ENCODE measurements at regions not wholly inside any gene's neighbourhood (a gene's known extent, or its start where the extent isn't known, plus 50 kb on each side); places are given as distances from the start of the nearest gene placed in this dataset.

GRCh38 chr14:66022526-66022925 is 463.6 kb upstream of the CCDC196 start:
- TF ChIP-seq CTCF (IDR thresholded peaks at IDR 0.05 in 2 of 3, conservative IDR thresholded peaks at IDR 0.05 in 1 of 3; ENCODE audit: control insufficient read depth in 2 of 3, extremely low read depth in 1 of 3, insufficient read depth in 1 of 3, low read depth in 3 of 3, low read length in 3 of 3): no peak
- TF ChIP-seq POLR2A (IDR thresholded peaks at IDR 0.05; ENCODE audit: low read depth, low read length): no peak
- no peak for TF ChIP-seq EP300 (IDR thresholded peaks at IDR 0.05; ENCODE audit: borderline replicate concordance in 1 of 2, control insufficient read depth in 1 of 2, low read depth in 2 of 2, low read length in 2 of 2)
- no peak for TF ChIP-seq RFX5 (IDR thresholded peaks at IDR 0.05; ENCODE audit: low read depth, low read length)
- TF ChIP-seq LARP7 (IDR thresholded peaks at IDR 0.05): no peak
- TF ChIP-seq CREM (IDR thresholded peaks at IDR 0.05; ENCODE audit: low read depth): no peak
- TF ChIP-seq E4F1 (IDR thresholded peaks at IDR 0.05; ENCODE audit: borderline replicate concordance, partially characterized antibody): no peak
- TF ChIP-seq YY1 (IDR thresholded peaks at IDR 0.05; ENCODE audit: low read depth, low read length): no peak
- TF ChIP-seq IKZF2 (IDR thresholded peaks at IDR 0.05): no peak
- no peak for TF ChIP-seq ZBTB4 (CRISPR knock-in tag; IDR thresholded peaks at IDR 0.05)

Measured in GM12878 (cell line).